Suprapubic skin (tissue), 4 donors: ENCODE measurements at regions not wholly inside any gene's neighbourhood (a gene's known extent, or its start where the extent isn't known, plus 50 kb on each side); places are given as distances from the start of the nearest gene placed in this dataset.

Source experiments
- DNase-seq, 2 donors: peaks; one replicate each; pipeline ENCODE4 v3.0.0-alpha.2; 2019; ENCODE audit warnings: low spot score in 2 of 2
- H3K27ac ChIP-seq: fragments of 200-600 bp; sonication (generic); one replicate; pipeline ENCODE4 v1.5.1; 2019
- H3K27me3 ChIP-seq: fragments of 200-600 bp; sonication (generic); one replicate; pipeline ENCODE4 v1.5.1; 2019
- H3K36me3 ChIP-seq: fragments of 200-600 bp; sonication (generic); one replicate; pipeline ENCODE4 v1.5.1; 2019
- H3K4me1 ChIP-seq: fragments of 200-600 bp; sonication (generic); one replicate; pipeline ENCODE4 v1.5.1; 2019
- H3K4me3 ChIP-seq: fragments of 200-600 bp; sonication (generic); one replicate; pipeline ENCODE4 v1.5.1; 2019; ENCODE audit warnings: mild to moderate bottlenecking
- H3K9me3 ChIP-seq: fragments of 200-600 bp; sonication (generic); one replicate; pipeline ENCODE4 v1.5.1; 2019
- EP300 ChIP-seq: sonication (generic); formaldehyde crosslinking; IDR thresholded peaks from one replicate; pipeline ENCODE4 v1.6.1; 2017; ENCODE audit warnings: antibody characterized with exemption
- POLR2A ChIP-seq, 2 donors: fragments of 450-650 bp; IDR thresholded peaks; one replicate each; pipeline ENCODE4 v1.6.1; 2017; ENCODE audit warnings: antibody characterized with exemption in 2 of 2, mild to moderate bottlenecking in 2 of 2, moderate library complexity in 2 of 2
- POLR2AphosphoS5 ChIP-seq, 3 donors: sonication (generic); formaldehyde crosslinking; IDR thresholded peaks; one replicate each; pipeline ENCODE4 v1.6.1; 2017; ENCODE audit warnings: antibody characterized with exemption in 3 of 3
- WGBS: methylation state at CpG from one replicate; pipeline ENCODE4 v1.1.5; 2018; 5-methylcytosine and 5-hydroxymethylcytosine counted together
- TF ChIP-seq, protein P1 (sequence below), 2 donors: fragments of 200-600 bp in 1 of 2; fragments of 450-650 bp in 1 of 2; sonication (generic) in 1 of 2; IDR thresholded peaks; one replicate each; pipeline ENCODE4 v1.5.1; 2016 to 2019; ENCODE audit warnings: antibody characterized with exemption in 2 of 2, mild to moderate bottlenecking in 1 of 2, moderate library complexity in 1 of 2

DNA sequence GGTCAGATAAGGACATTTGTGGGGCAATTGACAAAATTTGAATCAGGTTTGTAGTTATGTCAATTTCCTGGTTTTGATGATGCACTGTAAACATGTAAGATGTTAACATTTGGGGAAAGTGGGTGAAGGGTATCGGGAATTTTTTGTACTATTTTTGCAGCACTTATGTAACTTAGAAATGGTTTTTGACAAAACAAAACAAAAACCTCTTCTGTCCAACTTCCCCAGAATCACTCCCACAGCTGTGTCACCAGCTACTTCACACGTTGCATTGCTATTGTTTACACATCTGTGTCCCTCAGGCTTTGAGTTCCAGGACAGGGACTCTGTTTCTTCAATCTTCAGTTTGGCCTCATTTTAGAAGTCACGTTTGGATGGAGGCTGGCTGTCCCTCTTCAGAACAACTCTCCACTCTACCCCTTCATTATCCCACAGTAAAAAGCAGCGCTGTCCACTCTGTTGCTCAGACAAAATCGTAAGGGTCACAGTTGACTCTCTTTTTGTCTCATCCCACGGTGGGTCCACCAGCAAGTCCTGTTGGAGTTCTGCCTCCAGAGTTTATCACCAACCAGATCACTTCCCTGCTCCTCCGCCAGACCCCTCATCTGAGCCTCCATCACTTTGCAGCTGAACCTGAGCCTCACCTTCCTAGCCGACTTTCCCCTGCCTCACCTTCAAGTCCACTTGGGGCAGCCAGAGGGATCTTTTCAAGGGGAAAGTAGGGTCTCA is 63.2 kb downstream of the NENF start:
- H3K4me1 ChIP-seq = peaks cover 7% of the 10 kb centered on the region
- H3K9me3 ChIP-seq = no peaks in the 10 kb centered on the region
- H3K27me3 ChIP-seq = no peaks in the 10 kb centered on the region
- H3K36me3 ChIP-seq = no peaks in the 10 kb centered on the region
- H3K27ac ChIP-seq = no peak overlapping the region
- TF ChIP-seq POLR2AphosphoS5 (IDR thresholded peaks at IDR 0.05) (no peak), EP300 (no peak), POLR2A (IDR thresholded peaks at IDR 0.05) (no peak)
- TF ChIP-seq, protein P1, sequence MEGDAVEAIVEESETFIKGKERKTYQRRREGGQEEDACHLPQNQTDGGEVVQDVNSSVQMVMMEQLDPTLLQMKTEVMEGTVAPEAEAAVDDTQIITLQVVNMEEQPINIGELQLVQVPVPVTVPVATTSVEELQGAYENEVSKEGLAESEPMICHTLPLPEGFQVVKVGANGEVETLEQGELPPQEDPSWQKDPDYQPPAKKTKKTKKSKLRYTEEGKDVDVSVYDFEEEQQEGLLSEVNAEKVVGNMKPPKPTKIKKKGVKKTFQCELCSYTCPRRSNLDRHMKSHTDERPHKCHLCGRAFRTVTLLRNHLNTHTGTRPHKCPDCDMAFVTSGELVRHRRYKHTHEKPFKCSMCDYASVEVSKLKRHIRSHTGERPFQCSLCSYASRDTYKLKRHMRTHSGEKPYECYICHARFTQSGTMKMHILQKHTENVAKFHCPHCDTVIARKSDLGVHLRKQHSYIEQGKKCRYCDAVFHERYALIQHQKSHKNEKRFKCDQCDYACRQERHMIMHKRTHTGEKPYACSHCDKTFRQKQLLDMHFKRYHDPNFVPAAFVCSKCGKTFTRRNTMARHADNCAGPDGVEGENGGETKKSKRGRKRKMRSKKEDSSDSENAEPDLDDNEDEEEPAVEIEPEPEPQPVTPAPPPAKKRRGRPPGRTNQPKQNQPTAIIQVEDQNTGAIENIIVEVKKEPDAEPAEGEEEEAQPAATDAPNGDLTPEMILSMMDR (IDR thresholded peaks at IDR 0.05) = no peak
- 73% methylated on average over 8 of the region's 8 CpGs for WGBS
- no peak overlapping the region for H3K4me3 ChIP-seq
- no peak for DNase-seq

DNA sequence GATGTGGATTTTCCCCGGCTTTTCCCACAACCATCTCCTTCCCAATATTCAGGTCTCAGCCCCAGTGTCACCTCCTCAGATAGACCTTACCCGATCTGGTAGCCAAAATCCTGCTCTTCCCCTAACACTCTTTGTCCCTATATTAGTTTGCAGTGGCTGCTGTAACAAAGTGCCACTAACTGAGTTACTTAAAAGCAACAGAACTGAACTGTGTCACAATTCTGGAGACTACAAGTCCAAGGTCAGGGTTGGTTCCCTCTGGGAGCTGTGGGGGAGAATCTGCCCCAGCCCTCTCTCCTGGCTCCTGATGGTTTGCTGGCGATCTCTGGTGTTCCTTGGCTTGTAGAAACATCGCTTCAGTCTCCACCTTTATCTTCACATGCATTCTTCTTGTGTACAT is 64.0 kb downstream of the NENF start:
- no peaks in the 10 kb centered on the region for H3K27me3 ChIP-seq
- H3K4me1 ChIP-seq = peaks cover 7% of the 10 kb centered on the region
- no peaks in the 10 kb centered on the region for H3K9me3 ChIP-seq
- TF ChIP-seq POLR2AphosphoS5 (IDR thresholded peaks at IDR 0.05) (no peak), EP300 (no peak)
- H3K27ac ChIP-seq = no peak overlapping the region
- no peak overlapping the region for H3K4me3 ChIP-seq
- H3K36me3 ChIP-seq = no peaks in the 10 kb centered on the region
- WGBS = 88% methylated on average over 4 of the region's 4 CpGs
- DNase-seq = no peak

DNA sequence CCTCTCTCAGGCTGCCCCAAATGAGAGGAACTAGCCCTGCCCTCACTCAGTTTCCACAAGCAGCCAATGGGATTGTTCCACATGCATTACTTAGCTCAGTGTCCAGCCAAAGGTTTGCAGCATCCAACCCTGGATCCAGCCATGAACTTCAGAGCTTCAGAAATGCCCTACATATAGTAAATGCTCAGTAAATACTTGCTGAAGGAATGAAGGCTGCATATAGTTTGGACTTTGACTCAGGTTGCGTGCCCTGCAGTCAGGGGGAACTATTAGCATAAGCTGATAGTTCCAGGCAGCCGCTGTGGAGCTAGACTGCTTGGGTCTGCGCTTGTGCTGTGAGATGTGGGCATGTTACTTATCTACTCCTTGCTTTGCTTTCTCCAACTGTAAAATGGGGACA is 64.8 kb downstream of the NENF start:
- Histone ChIP-seq H3K27me3 (no peaks in the 10 kb centered on the region), H3K27ac (no peak overlapping the region), H3K36me3 (no peaks in the 10 kb centered on the region), H3K9me3 (no peaks in the 10 kb centered on the region), H3K4me1 (peaks cover 7% of the 10 kb centered on the region), H3K4me3 (no peak overlapping the region)
- WGBS = 90% methylated on average over 3 of the region's 3 CpGs
- no peak for DNase-seq
- no peak for TF ChIP-seq EP300
- no peak for TF ChIP-seq POLR2A (IDR thresholded peaks at IDR 0.05)
- no peak for TF ChIP-seq POLR2AphosphoS5 (IDR thresholded peaks at IDR 0.05)
- TF ChIP-seq, protein P1 (IDR thresholded peaks at IDR 0.05) = no peak

DNA sequence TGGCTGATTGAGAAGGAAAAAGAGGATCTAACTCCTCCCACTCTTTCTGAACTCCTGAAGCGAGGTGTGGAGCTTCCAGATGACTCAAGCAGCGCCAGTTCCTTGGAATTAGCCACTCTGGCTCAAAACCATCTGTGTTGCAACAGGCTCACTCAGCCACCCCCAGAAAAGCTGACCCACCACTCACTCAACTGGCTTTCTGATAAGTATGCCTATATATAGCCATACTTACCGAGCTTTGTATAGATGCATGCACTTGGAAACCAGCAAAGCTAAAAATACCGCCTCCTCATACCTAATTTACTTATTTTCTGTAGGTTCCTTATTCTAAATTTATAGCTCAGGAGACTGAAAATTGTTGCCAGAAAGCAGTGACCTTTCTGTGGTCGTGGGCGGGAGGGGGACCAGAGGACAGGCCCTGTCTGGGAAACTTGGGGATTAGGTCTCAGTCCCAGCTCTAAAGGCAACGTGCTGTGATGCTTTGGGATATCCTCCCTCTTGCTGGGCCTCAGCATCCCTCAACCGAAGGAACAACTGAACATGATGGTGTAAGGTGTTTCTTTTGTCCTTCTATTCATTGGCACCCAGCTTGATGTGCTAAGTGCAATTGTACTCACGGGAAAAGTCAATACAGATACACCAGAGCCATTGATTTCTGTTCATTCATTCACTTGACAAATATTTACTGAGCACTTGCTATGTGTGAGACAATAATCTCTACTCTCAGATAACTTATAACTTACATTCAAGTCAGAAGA is 65.7 kb downstream of the NENF start:
- peaks cover 7% of the 10 kb centered on the region for H3K4me1 ChIP-seq
- no peaks in the 10 kb centered on the region for H3K36me3 ChIP-seq
- H3K27me3 ChIP-seq = no peaks in the 10 kb centered on the region
- H3K9me3 ChIP-seq = no peaks in the 10 kb centered on the region
- no peak overlapping the region for H3K27ac ChIP-seq
- H3K4me3 ChIP-seq = no peak overlapping the region
- WGBS = 73% methylated on average over 9 of the region's 9 CpGs
- no peak for TF ChIP-seq EP300
- no peak for TF ChIP-seq POLR2AphosphoS5 (IDR thresholded peaks at IDR 0.05)
- TF ChIP-seq, protein P1 (IDR thresholded peaks at IDR 0.05) = no peak
- no peak for TF ChIP-seq POLR2A (IDR thresholded peaks at IDR 0.05)
- no peak for DNase-seq

DNA sequence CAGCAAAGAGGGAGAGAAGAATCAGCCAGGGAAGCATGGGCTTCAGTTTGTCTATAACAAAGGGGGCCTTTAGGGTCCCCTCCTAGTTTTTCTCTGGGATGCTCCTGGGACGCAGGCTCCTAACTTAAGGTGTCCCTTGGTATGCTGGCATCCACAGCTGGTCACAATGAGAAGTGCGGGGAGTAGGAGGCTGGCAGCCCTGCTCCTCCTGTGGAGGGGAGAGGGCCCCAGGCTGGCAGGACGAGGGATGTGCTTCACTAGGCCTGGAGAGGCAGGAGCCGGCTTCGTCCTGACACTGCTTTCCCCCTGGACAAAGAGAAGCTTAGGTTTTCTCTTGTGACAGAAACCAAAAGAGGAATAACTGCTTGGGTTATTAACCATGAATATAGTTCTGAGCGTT is 67.6 kb downstream of the NENF start:
- DNase-seq = no peak
- WGBS = 93% methylated on average over 6 of the region's 6 CpGs
- no peak for TF ChIP-seq EP300
- no peak for TF ChIP-seq POLR2AphosphoS5 (IDR thresholded peaks at IDR 0.05)
- TF ChIP-seq, protein P1 (IDR thresholded peaks at IDR 0.05) = no peak
- no peak for TF ChIP-seq POLR2A (IDR thresholded peaks at IDR 0.05)
- H3K27me3 ChIP-seq = no peaks in the 10 kb centered on the region
- H3K27ac ChIP-seq = no peak overlapping the region
- no peaks in the 10 kb centered on the region for H3K9me3 ChIP-seq
- H3K36me3 ChIP-seq = no peaks in the 10 kb centered on the region
- peaks cover 7% of the 10 kb centered on the region for H3K4me1 ChIP-seq
- H3K4me3 ChIP-seq = no peak overlapping the region
